Skeletal muscle satellite cell (primary cell): ENCODE measurements at regions not wholly inside any gene's neighbourhood (a gene's known extent, or its start where the extent isn't known, plus 50 kb on each side); places are given as distances from the start of the nearest gene placed in this dataset.
A peak's percentile ranks its signal among the peaks of the same experiment; 100 is the strongest.

ENCODE experiments used
- H3K27me3 ChIP-seq: 2 replicates; pipeline ENCODE4 v1.7.0; 2013; ENCODE audit warnings: low read length; ENCODE audit not compliant: control insufficient read depth, insufficient read depth
- H3K36me3 ChIP-seq: 2 replicates; pipeline ENCODE4 v1.7.0; 2013; ENCODE audit warnings: mild to moderate bottlenecking, control low read depth, low read length; ENCODE audit not compliant: insufficient read depth
- H3K4me1 ChIP-seq: 2 replicates; pipeline ENCODE4 v1.7.0; 2013; ENCODE audit warnings: low read length; ENCODE audit not compliant: control insufficient read depth, insufficient read depth
- H3K4me2 ChIP-seq: 2 replicates; pipeline ENCODE4 v1.7.0; 2013; ENCODE audit warnings: mild to moderate bottlenecking, low read length
- H3K4me3 ChIP-seq: 2 replicates; pipeline ENCODE4 v1.7.0; 2013; ENCODE audit warnings: low read length
- H3K9ac ChIP-seq: 2 replicates; pipeline ENCODE4 v1.7.0; 2013; ENCODE audit warnings: mild to moderate bottlenecking, low read depth, low read length, moderate library complexity
- H3K9me3 ChIP-seq: replicated peaks from 2 replicates; pipeline ENCODE4 v1.7.0; 2013; ENCODE audit warnings: mild to moderate bottlenecking, control low read depth, low read length

DNA sequence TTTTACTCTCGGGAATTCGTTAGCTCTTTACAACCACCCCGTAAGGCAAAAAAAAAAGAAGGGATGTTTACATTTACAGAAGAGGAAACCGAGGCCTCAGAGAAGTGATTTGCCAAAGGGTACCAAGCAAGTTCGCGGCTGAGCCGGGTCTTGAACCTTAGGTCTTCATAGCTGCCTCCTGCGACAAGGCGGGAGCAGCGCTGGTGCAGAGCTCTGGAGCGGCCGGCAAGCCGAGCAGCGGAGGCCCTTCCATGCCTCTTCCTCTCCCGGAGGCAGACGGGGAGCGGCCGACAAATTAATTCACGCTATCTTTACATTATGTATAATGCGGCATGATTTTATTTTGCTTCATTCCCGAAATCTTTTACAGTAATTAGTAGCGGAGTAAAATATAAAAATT, 536.3 kb downstream of the INSC start:
- Histone ChIP-seq H3K4me2 (peak overlapping the region; percentile 94), H3K36me3 (no peaks in the 10 kb centered on the region), H3K4me3 (no peak overlapping the region), H3K9me3 (no peaks in the 10 kb centered on the region), H3K9ac (no peak overlapping the region), H3K27me3 (peaks cover 47% of the 10 kb centered on the region), H3K4me1 (peaks cover 15% of the 10 kb centered on the region)

DNA sequence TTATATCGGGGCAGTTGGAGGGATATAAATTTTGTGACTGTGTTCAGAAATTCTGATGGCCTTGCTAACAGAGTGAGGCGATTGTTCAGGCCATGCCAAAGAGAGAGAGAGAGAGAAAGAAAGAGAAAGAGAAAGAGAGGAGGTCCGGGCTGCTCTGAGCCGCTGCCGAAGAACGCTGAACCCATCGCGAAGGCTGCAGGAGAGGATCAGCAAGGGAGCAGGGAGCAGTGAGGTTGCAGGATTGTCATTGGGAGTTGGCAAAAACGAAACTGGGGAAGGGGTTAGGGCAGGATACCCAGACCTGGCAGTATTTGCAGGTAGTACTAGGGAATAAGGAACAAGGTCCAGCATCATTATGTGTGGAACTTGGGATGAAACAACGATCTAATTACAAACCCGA, 537.1 kb downstream of the INSC start:
- Histone ChIP-seq H3K36me3 (no peaks in the 10 kb centered on the region), H3K4me3 (peak overlapping the region; percentile 57), H3K27me3 (peaks cover 49% of the 10 kb centered on the region), H3K9ac (peak overlapping the region; percentile 37), H3K9me3 (no peaks in the 10 kb centered on the region), H3K4me2 (peak overlapping the region; percentile 94), H3K4me1 (peaks cover 15% of the 10 kb centered on the region)

DNA sequence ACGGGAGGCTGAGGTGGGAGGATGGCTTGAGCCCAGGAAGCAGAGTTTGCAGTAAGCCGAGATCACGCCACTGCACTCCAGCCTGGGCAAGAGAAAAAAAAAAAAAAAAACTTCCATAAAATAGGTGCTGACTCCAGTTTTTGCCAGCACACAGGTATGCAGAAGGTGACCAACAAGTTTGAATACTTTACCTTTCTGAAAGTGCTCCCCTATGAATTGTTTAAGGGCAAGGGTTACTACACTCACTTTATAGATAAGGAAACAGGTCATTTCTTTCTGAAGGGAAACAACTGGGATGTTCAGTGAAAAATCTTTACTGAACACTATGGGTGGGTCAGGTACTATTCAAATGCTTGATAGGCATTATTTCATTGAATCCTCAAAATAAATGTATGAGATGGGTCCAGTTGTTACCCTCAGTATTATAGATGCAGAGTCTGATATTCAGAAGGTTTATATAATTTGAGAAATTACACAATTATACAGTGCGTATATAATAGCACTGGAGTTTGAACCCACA, 538.5 kb downstream of the INSC start:
- H3K9me3 ChIP-seq = no peaks in the 10 kb centered on the region
- no peaks in the 10 kb centered on the region for H3K36me3 ChIP-seq
- H3K9ac ChIP-seq = no peak overlapping the region
- H3K4me1 ChIP-seq = peaks cover 15% of the 10 kb centered on the region
- H3K4me2 ChIP-seq = no peak overlapping the region
- H3K27me3 ChIP-seq = peaks cover 54% of the 10 kb centered on the region
- H3K4me3 ChIP-seq = no peak overlapping the region

DNA sequence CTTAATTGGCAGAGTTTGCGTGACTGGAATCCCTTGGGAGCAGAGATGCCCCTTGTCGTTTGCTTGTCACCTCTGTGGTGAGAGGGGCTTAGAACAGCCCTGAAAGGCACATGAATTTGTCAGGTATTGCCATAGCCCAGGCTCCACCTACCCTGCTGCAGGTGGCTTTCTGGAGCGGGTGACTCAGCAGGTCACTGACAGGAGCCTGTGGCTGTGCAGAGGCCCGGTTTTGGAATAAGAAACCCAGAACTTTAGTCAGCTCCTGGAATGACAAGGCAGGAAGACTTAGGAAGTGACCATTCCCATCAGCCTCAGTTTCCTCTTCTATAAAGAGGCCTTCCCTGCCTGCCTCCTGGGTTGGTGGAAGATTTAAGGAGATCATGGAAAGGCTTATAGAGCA, 539.7 kb downstream of the INSC start:
- H3K9me3 ChIP-seq = no peaks in the 10 kb centered on the region
- H3K4me3 ChIP-seq = no peak overlapping the region
- H3K4me2 ChIP-seq = no peak overlapping the region
- no peak overlapping the region for H3K9ac ChIP-seq
- peaks cover 56% of the 10 kb centered on the region for H3K27me3 ChIP-seq
- H3K36me3 ChIP-seq = no peaks in the 10 kb centered on the region
- peaks cover 15% of the 10 kb centered on the region for H3K4me1 ChIP-seq

DNA sequence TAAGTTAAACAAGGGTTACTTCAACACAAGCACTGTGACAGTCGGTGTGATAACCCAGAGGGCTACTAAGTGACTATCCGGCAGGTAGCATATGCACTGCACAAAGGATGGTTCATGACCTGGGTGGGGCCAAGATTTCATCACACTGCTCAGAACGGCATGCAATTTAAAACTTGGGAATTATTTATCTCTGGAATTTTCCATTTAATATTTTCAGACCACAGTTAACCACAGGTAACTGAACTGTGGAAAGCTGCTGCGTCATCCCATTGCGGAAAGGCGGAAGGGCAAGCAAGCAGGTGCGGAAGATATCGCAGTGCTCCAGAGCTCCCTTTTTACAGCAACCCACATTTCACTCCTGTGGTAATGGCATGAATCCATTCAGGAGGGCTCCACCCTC, 540.8 kb downstream of the INSC start:
- Histone ChIP-seq H3K36me3 (no peaks in the 10 kb centered on the region), H3K4me2 (no peak overlapping the region), H3K9ac (no peak overlapping the region), H3K4me1 (peaks cover 11% of the 10 kb centered on the region), H3K27me3 (peaks cover 60% of the 10 kb centered on the region), H3K4me3 (no peak overlapping the region), H3K9me3 (no peaks in the 10 kb centered on the region)

DNA sequence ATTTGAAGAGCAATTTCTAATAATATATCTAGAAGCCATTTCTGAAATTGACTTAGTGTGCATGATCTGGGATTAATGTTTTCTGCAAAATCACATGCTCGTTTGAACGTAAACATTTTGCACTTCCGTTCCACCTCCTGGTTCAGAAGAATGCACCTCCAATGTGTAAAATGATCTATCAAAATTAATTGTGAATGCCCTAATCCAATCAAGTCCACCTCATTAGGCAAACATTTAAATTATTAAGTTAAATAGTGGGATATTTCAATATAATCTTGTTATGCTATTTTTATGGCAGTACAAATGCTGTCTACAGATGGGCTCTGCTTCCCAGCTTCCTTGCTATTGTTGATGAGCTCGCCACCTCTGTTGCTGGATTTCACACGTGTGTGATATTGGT, 542.5 kb downstream of the INSC start:
- H3K9me3 ChIP-seq = no peaks in the 10 kb centered on the region
- no peak overlapping the region for H3K4me2 ChIP-seq
- no peaks in the 10 kb centered on the region for H3K4me1 ChIP-seq
- no peak overlapping the region for H3K4me3 ChIP-seq
- no peak overlapping the region for H3K9ac ChIP-seq
- H3K36me3 ChIP-seq = no peaks in the 10 kb centered on the region
- H3K27me3 ChIP-seq = peaks cover 54% of the 10 kb centered on the region

DNA sequence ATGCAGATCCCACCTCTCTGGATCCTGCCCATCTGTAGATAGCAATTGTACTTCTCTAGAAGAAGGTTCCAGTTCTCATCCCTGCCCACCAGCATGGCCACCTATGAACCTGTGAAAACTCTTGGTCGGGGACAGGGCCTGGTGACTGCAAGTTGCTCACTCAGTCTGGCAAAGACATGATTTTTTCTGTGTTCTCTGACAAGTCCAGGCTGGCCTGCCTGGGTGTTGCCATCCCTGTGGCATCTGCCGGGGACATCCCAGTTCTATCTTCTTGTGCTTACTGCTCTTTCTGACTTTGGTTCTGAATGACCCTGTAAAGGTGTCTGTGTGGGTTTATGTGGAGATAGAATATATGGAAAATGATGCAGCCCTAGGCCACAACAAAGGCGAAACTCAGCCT, 545.8 kb downstream of the INSC start:
- Histone ChIP-seq H3K4me2 (no peak overlapping the region), H3K36me3 (no peaks in the 10 kb centered on the region), H3K9me3 (no peaks in the 10 kb centered on the region), H3K27me3 (peaks cover 47% of the 10 kb centered on the region), H3K9ac (no peak overlapping the region), H3K4me1 (no peaks in the 10 kb centered on the region), H3K4me3 (no peak overlapping the region)

DNA sequence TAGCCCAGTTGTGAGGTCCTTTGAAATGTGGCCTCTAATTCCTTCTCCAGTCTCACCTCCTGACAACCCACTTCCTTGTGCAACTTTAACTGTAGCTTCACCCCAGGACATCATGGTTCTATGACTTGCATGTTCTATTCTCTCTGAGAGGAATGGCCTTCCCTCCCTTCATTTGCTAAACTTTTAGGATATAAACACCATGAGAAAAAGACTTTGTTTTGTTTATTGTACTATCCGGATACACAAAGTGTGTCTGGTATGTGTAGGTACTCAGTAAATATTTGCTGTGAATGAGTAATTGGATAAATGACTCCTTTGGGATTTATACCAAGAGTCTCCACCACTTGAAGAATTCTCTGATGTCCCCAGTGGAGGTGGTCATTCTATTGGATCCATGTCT, 547.6 kb downstream of the INSC start:
- Histone ChIP-seq H3K4me1 (no peaks in the 10 kb centered on the region), H3K27me3 (peaks cover 32% of the 10 kb centered on the region), H3K4me3 (no peak overlapping the region), H3K36me3 (no peaks in the 10 kb centered on the region), H3K9me3 (no peaks in the 10 kb centered on the region), H3K9ac (no peak overlapping the region), H3K4me2 (no peak overlapping the region)

DNA sequence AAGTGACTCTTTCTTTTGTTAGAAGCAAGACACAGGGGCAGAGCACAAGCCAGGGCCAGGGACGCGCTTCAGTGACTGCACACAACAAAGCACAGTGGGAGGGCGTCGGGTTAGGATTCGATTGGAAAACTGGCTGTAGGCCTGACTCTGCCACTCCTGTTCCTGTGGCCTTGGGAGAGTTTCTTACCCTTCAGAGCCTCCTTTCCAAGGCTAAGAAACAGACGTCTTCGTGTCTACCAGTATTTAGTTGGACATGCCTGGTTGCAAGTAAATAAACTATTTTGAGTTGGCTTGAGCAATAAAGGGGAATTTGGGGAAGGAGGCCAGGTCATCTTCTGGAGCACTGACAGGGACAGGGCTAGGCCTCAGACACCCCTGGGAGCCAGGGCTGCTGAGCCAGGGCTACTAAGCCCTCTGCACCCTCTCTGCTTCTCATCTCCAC, 549.1 kb downstream of the INSC start:
- Histone ChIP-seq H3K4me2 (no peak overlapping the region), H3K36me3 (no peaks in the 10 kb centered on the region), H3K9me3 (no peaks in the 10 kb centered on the region), H3K27me3 (peaks cover 22% of the 10 kb centered on the region), H3K9ac (no peak overlapping the region), H3K4me3 (no peak overlapping the region), H3K4me1 (no peaks in the 10 kb centered on the region)

DNA sequence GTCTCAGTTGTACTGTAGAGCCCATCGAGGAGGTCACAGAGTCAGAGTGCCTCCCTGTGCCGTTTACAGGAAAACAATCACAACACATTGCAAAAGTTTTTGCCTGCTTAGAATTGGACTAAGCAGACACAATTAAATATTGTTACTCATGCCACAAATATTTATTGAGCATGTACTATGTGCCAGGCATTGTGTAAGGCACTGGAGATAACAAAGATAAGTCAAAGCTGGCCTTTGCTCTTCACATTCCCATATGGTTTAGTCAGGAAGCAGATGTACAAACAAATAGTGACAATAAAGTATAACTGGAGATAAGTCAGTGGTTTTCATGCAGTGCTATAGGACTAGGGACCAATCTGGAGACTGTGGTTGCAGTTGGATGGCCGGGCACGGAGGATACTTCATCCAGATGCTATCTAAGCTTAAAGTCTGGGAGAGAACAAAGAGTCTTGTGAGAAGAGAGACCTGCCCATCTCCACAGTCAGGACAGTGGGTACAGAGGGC, 550.7 kb downstream of the INSC start:
- Histone ChIP-seq H3K4me3 (no peak overlapping the region), H3K36me3 (no peaks in the 10 kb centered on the region), H3K4me1 (no peaks in the 10 kb centered on the region), H3K9me3 (no peaks in the 10 kb centered on the region), H3K9ac (no peak overlapping the region), H3K27me3 (peaks cover 18% of the 10 kb centered on the region), H3K4me2 (no peak overlapping the region)

DNA sequence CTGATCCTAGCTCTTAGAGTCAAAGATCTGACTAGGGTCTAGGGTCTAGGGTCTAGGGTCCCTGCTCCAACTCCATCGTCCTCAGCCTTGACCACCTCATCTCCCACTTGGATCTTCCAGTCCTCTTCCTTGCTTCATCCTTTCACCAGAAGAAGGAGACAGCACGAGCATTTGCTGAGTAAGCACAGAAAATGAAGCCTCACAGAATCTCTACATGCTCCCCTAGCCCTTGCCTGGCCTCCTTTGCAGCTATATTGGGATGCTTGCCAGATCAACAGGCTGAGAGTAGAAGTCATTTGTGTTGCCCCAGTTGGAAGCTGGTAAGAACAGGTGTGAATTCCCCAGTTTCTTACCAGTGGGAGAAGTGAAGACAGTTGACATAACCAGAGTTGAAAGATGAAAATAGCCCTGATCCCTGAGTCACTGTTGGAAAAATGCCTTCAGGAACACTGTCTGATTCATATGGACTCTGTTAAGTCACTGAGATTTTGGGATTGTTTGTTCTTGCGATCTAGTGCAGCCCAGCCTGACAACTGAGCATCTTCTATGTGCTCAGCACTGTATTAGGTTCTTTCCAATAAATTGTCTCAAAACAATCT, 552.5 kb downstream of the INSC start:
- Histone ChIP-seq H3K9ac (no peak overlapping the region), H3K36me3 (no peaks in the 10 kb centered on the region), H3K4me1 (no peaks in the 10 kb centered on the region), H3K4me2 (no peak overlapping the region), H3K27me3 (peaks cover 7% of the 10 kb centered on the region), H3K4me3 (no peak overlapping the region), H3K9me3 (no peaks in the 10 kb centered on the region)

DNA sequence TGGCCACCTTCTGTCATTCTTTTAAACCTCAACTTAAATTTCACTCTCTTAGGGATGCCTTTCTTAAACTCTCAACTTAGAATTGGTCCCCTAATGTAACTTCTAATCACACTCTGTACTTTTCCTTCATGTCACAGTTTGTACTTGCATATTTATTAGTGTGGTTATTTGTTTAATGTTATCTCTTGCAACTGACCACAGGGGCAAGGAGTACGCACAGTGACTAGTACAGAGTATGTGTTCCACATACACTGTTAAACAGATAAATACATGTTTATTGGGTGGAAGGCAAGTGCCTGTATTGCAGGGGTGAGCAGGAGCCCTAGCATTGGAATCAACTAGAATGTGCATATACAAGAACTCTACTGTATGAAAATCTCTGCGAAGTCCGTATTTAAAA, 554.0 kb downstream of the INSC start:
- Histone ChIP-seq H3K4me3 (no peak overlapping the region), H3K36me3 (no peaks in the 10 kb centered on the region), H3K9ac (no peak overlapping the region), H3K4me2 (no peak overlapping the region), H3K9me3 (no peaks in the 10 kb centered on the region), H3K4me1 (no peaks in the 10 kb centered on the region), H3K27me3 (peaks cover 4% of the 10 kb centered on the region)
